ENCODE measurements at regions not wholly inside any gene's neighbourhood (a gene's known extent, or its start where the extent isn't known, plus 50 kb on each side); places are given as distances from the start of the nearest gene placed in this dataset.
"Not testable (repeated sequence)": the region's sequence is repeated elsewhere in the genome, so short reads cannot be mapped to it uniquely, and the experiment has no call there.

DNA sequence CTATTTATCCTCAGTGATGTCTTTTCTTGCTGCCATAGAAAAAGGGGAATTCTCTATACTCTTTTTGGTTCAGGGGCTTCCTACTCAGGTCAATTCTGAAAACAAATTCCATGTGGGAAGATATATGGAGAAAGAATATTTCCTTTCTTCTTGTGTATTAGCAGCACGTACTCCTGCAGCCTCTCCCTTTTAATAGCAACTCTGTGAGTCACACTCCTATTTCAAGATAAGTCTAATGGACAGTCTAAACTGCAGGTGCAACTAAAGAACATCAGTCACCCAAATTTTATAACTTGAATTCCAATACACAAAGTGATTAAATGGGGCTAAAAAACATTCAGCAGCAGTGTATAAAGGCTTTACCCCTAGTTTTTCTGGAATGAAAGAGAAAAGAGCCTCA lies 942.2 kb downstream of the CNTNAP5 start:
- DNase-seq = no peak

DNA sequence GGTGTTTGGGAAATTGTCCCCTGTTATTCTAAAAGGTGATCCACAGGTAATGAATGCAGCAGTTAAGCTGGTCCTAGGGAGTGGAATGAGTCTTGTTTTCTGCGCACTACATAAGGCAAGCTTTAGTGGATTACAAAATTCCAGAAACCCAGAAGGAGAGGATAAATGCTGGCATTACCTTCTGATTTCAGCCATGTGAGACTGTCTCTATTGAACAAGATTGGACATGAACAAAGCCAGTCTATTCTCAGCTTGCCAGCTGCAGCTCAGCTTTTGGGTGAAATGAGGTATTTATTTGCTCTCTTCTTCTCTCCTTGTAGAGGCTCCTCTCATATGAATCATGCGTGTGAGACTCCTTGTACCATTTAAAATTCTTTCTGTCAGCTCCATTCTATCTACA lies 944.9 kb downstream of the CNTNAP5 start:
- DNase-seq = no peak

DNA sequence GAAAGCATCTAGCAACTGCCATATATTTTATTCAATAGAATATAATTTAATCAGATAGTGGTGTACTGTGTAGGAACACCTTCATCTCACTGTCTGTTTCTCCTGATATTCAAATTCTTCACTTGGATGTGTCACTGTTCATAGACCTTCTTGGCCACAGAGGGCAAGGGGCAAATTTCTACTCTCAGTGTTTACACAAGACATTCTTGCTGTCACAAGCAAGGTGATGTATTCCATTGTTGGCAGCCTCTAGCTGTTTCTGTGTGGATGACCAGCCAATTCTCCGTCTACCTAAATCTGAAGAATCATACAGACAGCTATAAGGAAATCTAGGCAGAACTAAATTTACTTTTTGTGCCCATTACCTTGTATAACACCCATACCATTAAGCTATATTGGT lies 948.3 kb downstream of the CNTNAP5 start:
- DNase-seq = no peak

DNA sequence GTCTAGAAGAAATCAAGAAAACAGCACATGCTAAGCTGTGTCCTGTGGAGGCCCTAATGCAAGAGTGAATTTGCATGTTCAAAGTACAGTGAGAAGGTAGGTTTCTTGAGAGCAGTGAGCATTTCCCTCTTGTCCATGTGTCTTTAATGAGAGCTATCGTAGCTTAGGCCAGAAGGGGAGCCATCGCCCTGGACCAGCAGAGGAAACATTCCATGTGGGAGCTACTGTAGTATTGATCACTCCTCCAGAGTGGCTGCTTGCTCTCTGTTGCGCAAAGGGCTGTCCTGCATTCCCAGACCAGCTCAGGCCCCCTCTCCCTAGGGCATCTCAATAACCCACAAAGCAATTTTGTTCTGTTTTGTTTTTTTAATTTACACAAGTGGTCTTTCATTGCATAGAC lies 950.1 kb downstream of the CNTNAP5 start:
- DNase-seq = no peak

DNA sequence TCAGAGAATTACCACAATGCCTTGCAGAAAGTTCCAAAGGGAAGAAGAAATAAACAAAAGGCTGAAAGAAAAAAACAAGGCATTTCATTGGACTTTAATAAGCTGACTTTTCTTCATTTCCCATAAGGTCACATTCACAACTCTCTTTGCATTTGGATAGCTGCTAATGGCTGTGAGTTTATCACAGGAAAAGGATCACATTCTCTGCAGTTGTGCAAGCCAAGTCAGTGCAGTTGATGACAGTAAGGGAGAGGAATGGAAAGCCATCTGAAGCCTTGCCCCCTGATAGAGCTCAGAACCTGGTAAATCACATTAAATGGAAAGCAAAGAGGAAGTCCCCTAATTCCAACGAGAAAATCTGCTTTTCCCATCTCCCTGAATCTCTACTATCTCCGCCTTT lies 950.6 kb downstream of the CNTNAP5 start:
- no peak for DNase-seq

DNA sequence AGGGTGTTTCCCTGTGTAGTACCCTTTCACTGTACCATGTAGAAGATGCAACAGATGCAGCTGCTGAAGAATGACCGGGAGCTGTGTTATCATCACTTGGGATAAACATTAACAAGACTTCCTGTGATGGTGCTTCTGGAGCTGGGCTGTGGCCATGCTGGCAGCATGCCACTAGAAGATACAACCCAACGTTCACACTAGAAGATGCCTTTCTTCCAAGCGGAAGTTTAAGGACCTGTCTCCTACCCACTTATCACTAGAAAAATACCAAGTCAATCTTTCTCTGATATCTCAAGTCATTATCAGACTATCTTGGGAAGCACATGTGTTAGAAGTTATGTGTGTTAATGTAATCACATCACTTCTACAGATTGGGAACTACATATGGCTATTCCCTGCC lies 953.5 kb downstream of the CNTNAP5 start:
- no peak for DNase-seq

DNA sequence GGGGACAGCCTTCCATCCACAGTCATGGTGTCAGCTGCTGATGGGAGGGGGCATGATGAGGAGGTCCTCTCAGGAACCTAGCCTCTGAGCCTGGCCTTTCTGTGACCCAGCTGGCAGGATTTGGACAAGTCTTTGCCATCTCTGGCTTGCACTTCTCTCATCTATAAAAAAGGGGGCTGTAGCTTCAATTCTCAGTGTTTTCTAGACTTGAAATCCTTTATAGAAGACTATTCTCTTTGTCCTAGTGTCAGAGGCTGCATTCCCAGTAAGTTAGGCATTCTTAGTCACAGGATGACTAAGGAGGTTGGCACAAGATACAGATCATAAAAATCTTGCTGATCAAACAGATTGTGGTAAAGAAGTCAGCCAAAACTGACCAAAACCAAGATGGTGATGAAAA lies 958.5 kb downstream of the CNTNAP5 start:
- DNase-seq = no peak

DNA sequence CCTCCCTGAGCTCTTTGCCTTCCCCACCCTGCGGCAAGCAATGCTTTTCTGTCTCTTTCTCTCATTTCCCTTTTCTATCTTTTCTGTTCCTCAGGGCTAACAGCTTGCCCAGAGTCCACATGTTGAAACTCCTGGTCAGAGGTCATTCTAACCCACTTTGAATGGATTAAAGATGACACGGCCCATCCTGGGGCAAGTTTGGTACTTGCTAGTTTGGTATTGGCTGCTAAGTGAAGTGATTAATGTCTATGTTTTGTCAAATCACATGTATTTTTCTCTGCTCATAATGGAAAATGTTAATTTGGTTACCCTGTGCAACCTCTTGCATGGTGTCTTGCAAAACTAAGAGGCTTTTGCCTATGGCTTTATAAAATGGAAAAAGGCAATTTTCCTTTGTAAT lies 960.2 kb downstream of the CNTNAP5 start:
- no peak for DNase-seq

DNA sequence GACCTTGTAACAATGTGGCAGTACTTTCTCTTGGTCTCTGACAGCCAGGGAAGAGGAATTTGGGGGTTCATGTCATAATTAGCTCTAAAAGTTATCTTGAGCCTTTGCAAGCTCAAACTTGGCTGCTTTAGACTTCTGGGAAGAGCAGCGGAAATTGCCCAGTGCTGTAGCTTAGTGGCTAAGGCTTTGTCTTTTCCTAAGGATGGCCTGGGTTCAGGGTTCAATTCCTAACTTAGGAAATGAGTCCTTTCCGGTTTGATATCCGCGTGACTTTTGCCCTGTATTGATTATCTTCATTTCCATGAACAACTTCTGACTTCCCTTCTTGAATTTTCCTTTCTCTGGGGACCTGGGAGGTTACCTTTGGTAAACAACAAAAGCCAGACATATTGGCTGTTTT lies 961.0 kb downstream of the CNTNAP5 start:
- DNase-seq = no peak

DNA sequence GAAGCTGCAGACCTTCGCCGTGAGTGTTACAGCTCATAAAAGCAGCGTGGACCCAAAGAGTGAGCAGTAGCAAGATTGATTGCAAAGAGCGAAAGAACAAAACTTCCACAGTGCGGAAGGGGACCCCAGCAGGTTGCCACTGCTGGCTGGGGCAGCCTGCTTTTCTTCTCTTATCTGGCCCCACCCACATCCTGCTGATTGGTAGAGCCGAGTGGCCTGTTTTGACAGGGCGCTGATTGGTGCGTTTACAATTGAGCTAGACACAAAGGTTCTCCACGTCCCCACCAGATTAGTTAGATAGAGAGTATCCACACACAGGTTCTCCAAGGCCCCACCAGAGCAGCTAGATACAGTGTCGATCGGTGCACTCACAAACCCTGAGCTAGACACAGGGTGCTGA lies 961.8 kb downstream of the CNTNAP5 start:
- DNase-seq = not testable (repeated sequence)

DNA sequence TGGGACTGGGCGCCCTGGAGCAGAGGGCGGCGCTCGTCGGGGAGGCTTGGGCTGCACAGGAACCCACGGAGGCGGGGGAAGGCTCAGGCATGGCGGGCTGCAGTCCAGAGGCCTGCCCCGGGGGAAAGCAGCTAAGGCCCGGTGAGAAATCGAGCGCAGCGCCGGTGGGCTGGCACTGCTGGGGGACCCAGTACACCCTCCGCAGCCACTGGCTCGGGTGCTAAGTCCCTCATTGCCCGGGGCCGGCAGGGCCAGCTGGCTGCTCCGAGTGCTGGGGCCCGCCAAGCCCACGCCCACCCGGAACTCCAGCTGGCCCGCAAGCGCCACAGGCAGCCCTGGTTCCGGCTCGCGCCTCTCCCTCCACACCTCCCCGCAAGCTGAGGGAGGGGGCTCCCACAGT lies 962.3 kb downstream of the CNTNAP5 start:
- DNase-seq = not testable (repeated sequence)

DNA sequence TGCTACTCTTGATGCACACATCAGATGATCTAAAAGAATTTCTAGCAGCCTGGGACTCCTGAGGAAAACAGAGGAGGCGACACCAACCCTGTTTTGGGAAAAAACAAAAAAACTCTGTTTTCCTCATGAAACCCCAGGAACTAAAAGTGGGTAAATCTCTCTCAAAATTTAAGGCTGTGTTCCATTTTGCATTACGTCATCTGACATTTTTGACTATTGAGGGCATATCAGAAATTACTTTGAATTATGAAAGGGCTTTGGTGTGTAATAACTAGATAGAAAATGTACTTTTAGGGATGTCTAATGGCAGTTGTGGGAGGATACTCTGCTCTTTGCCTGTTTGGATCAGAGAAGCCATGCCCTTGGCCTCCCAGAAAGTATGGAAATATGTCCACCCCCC lies 963.0 kb downstream of the CNTNAP5 start:
- DNase-seq = no peak

DNA sequence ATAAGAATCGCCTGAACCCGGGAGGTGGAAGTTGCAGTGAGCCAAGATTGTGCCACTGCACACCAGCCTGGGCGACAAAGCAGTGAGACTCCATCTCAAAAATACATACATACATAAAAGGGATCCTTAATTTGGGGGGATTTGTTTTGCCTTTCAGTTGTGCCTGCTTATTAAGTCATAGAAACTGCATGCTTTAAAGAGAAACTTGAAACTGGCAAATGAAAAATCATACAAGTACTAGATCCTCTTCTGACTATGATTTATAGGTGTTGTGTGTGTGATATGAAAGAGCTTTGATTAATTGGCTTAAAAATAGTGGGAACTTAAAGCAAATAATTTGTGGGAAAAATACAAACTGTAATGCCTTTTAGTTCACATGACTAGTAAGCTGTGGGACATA lies 963.7 kb downstream of the CNTNAP5 start:
- DNase-seq = no peak

DNA sequence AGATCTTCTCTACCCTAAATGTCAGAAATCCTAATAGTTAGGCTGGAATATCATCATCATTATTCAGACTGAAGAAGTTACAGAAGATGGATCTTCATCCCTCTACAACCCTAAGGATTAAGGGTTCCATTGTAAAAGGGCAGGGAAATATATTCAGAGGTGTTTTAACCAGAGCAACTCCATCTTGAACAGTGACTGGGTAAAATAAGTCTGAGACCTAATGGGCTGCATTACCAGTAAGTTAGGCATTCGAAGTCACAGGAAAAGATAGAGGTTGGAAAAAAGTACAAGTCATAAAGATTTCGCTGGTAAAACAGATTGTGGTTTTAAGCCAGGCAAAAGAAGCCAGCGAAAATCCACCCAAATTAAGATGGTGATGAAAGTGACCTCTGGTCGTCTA lies 968.7 kb downstream of the CNTNAP5 start:
- DNase-seq = no peak

DNA sequence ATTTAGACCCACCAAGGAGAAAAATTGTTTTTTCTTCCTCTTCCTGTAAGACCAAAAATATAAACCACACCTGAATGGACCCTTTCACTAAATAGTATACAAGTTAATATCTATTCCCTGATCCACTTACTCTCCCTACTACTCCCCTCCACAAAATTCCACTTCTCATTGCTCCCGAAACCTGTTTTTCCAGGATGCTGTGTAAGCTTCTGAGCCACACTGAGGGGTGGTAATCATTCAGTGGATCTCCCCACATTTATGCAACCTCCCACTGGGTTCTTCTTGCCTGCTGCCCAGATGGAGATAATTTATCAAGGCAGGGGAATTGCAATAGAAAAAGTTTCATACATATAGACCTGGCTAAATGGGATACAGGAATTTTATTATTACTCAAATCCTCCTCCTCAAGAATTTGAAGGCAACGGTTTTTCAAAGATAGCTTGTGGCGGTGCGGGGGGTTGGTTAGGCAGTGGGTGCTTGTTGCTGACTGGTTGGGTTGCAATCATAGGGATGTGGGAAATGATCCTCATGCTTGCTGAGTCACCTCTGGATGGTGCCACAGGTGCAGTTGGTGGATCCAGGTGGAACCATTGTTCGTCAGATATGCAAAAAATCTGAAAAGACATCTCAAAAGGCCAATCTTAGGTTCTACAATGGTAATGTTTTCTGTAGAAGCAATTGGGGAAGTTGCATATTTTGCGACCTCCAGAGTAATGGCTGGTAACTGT lies 970.3 kb downstream of the CNTNAP5 start:
- no peak for DNase-seq

DNA sequence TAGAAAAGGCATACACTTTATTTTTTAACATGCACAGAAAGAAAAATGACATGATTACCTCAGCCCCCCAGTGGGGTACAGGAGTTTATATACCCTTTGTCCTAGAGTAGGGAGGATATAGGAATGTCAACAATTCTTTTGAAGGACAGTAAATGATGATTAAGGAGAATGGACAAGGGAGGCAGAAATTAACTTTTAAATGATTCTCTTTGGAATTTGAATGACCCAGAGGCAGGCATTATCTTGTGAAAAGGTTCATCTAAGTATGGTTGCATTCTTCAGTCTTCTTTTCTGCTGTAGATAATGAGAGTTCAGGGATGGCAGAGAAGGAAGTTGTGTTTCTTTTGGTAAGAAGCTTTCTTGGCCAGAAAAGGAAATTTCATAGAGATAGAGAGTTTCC lies 971.3 kb downstream of the CNTNAP5 start:
- DNase-seq = no peak

DNA sequence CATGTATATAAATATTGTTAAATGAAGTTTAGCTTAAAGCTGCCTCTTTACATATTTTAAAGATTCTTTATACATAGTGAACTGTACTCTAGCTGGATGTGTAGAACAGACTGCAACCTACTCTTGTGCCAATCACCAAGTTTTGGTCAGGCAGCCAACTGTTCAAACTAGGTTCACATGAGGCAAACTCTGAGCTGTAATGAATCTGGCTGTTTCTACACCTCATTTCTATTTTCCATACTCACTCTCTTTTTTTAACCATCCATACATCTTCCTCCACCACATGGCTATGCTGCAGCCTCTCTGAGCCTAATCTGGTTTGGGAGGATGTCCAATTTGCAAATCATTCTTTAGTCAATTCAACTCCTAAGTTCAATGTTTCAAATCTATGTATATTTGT lies 974.8 kb downstream of the CNTNAP5 start:
- no peak for DNase-seq

DNA sequence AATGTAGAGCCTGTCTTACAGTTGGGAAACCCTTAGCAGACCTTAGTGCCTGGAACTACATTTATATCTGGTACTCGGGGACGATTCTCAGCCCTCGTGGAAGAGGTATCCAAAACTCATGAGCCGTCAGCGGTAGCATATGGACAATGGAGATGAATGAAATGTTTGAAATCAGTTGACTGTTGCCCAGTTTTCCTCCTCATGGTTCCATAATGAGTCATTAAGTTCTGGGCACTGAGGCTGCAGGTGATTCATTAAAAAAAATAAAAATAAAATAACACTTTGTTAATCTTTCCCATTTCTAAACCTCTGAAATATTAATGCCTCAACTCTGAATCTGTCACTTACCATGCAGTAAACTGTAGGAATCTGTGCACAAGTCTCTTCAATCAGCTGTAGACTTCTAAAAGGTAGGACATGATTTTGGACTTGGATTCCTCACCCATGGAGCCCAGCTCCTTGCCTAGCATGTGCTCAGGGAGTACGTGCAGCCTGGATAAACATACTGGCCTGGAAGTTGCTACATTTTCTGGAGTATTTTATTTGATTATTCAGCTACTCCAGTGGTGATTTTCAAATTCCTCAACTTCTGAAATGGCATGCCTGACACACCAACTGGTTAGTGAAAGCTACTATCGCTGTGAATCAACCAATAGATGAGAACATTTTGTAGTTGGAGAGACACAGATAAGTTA lies 979.2 kb downstream of the CNTNAP5 start:
- DNase-seq = no peak

DNA sequence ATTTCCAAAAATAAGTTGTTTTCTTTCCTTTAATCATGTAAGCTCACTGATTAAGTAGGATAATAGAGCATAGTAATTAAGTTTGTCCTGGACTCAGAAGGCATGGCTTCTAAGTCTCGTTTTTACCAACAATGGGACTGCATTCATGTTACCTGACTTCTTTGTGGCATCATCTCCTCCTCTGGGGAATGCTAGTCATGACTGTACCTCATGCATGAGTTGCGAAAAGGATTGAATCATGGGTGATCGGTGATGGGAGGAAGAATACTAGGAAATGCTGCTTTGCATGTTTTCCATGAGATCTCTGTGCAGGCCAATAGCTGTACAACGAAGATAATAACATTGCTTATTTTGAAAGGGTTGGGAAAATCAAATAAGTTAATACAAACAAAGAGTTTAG lies 981.6 kb downstream of the CNTNAP5 start:
- DNase-seq = no peak

DNA sequence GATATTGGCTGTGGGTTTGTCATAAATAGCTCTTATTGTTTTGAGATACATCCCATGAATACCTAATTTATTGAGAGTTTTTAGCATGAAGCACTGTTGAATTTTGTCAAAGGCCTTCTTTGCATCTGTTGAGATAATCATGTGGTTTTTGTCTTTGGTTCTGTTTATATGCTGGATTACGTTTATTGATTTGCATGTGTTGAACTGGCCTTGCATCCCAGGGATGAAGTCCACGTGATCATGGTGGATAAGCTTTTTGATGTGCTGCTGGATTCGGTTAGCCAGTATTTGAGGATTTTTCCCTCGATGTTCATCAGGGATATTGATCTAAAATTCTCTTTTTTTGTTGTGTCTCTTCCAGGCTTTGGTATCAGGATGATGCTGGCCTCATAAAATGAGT lies 1003.6 kb downstream of the CNTNAP5 start:
- DNase-seq = not testable (repeated sequence)

DNA sequence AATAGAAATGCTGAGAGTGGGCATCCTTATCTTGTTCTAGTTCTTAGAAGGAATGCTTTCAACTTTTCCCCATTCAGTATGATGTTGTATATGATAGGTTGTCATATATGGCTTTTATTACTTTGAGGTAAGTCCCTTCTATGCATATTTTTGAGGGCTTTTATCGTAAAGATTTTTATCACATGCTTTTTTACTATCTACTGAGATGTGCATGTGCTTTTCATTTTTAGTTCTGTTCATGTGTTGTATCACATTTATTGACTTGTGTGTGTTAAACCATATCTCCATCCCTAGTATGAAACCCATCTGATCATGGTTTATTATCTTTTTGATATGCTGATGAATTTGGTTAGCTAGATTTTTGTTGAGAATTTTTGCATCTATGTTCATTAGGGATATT lies 1008.8 kb downstream of the CNTNAP5 start:
- DNase-seq = no peak

DNA sequence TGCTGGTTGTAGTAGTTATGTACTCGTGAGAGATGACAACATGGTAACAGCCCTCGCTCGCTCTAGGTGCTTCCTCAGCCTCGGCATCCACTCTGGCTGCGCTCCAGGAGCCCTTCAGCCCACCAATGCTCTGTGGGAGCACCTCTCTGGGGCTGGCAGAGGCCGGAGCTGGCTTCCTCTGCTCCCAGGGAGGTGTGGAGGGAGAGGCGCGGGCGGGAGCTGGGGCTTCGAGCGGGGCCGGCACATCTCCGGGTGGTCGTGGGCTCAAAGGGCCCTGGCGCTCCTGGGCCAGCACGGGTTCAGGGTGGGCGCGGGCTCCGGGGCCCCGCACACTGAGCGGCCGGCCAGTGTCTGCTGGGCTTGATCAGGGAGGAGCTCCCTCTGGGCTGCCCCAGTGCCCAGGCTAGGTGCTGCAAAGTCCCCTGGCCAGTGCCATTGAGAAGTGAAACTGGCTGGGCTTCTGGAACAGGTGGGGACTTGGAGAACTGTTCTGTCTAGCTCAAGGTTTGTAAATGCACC lies 1012.1 kb downstream of the CNTNAP5 start:
- DNase-seq = no peak

DNA sequence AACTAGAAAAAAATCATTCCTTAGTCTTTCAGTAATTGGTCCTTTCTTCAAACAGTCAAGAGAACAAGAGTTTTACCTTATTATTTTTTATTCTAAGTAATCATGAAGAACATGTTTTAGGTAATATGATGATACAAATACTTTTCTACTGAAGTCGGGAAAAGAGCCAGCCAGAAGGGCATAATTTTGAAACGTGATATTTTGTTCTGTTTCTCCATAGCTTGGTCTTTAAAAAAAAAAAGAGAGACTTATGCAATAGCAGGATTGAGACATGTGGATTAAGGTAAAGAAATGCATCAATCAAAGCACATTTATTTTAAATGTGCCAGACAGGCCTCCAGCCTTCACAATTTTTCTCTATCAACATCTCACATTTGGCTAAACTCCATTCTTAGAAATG lies 1016.8 kb downstream of the CNTNAP5 start:
- no peak for DNase-seq

DNA sequence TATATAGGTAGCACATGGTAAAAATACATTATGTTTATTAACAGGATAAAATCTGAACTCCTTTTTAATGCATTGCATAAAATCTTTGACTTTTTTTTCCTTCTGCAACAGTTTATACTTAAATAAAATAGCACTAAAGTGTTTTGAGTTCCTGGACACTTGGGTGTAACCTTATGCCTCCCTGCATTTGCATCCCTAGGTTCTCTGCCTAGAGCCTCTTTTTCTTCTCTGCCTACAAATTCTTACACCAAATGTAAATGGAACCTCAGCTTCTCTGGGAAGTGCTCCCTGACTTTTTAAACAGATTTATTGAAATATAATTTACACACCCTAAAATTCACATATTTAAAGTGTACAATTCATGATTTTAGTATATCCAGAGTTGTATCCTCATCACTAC lies 1017.6 kb downstream of the CNTNAP5 start:
- DNase-seq = no peak

Measured in muscle of arm (tissue), 1 donor.